Tibial artery (tissue), 4 donors: ENCODE measurements at regions not wholly inside any gene's neighbourhood (a gene's known extent, or its start where the extent isn't known, plus 50 kb on each side); places are given as distances from the start of the nearest gene placed in this dataset.

Source experiments
- DNase-seq, 2 donors: peaks; one replicate each; pipeline ENCODE4 v3.0.0-alpha.2; 2019
- H3K27ac ChIP-seq, 2 donors: fragments of 200-600 bp; sonication (generic) in 1 of 2; 1 replicate in 1 of 2; 2 replicates in 1 of 2; pipeline ENCODE4 v1.5.1; 2018 to 2019; ENCODE audit warnings: mild to moderate bottlenecking in 1 of 2
- H3K27me3 ChIP-seq, 2 donors: fragments of 200-600 bp; sonication (generic) in 1 of 2; one replicate each; pipeline versions ENCODE4 v1.5.1 to v1.6.0; 2016 to 2019
- H3K36me3 ChIP-seq, 3 donors: fragments of 200-600 bp; sonication (generic) in 2 of 3; one replicate each; pipeline ENCODE4 v1.5.1; 2016 to 2019; ENCODE audit warnings: mild to moderate bottlenecking in 2 of 3
- H3K4me1 ChIP-seq, 4 donors: fragments of 200-600 bp; sonication (generic) in 2 of 4; 1 replicate in 3 of 4; 2 replicates in 1 of 4; pipeline ENCODE4 v1.5.1; 2016 to 2019
- H3K4me3 ChIP-seq, 2 donors: fragments of 200-600 bp; sonication (generic) in 1 of 2; 1 replicate in 1 of 2; 2 replicates in 1 of 2; pipeline ENCODE4 v1.5.1; 2018 to 2019; ENCODE audit warnings: mild to moderate bottlenecking in 2 of 2
- H3K9me3 ChIP-seq, 3 donors: fragments of 200-600 bp; sonication (generic) in 1 of 3; one replicate each; pipeline ENCODE4 v1.5.1; 2016 to 2019
- intact Hi-C: fragments of 100-400 bp; cut with DNase I; formaldehyde crosslinking; loops from one replicate; pipeline ENCODE4 v1.15.0; 2023; ENCODE audit warnings: low total_unique reads
- TF ChIP-seq, protein P1 (sequence below), 2 experiments: fragments of 200-600 bp in 1 of 2; fragments of 450-650 bp in 1 of 2; IDR thresholded peaks; one replicate each; pipeline ENCODE4 v1.5.1; 2017 to 2019; ENCODE audit warnings: antibody characterized with exemption in 2 of 2, mild to moderate bottlenecking in 1 of 2, moderate library complexity in 1 of 2

DNA sequence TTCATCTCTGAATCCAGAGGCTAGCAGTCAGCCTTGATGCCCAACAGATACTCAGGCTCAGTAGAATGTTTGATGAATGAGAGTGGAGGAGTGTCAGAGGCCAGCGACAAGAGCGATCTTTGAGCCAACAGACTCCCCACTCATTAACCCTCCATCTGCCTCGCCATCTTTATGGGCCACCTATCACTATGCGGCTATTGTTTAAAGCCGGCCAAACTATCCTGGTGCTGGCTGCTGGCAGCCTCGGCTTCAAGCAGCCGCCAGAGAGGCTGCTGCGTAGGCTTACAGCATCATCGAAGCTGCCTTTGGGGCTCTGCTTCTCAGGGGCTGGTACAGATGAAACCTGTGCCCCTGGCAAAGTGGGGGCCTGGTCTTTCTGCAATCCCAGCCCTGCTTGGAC lies 525.6 kb downstream of the INSC start:
- H3K36me3 ChIP-seq, result no peaks in the 10 kb centered on the region
- H3K4me3 ChIP-seq, result no peak overlapping the region
- H3K27me3 ChIP-seq, result no peaks in the 10 kb centered on the region
- DNase-seq, result no peak
- TF ChIP-seq, protein P1, sequence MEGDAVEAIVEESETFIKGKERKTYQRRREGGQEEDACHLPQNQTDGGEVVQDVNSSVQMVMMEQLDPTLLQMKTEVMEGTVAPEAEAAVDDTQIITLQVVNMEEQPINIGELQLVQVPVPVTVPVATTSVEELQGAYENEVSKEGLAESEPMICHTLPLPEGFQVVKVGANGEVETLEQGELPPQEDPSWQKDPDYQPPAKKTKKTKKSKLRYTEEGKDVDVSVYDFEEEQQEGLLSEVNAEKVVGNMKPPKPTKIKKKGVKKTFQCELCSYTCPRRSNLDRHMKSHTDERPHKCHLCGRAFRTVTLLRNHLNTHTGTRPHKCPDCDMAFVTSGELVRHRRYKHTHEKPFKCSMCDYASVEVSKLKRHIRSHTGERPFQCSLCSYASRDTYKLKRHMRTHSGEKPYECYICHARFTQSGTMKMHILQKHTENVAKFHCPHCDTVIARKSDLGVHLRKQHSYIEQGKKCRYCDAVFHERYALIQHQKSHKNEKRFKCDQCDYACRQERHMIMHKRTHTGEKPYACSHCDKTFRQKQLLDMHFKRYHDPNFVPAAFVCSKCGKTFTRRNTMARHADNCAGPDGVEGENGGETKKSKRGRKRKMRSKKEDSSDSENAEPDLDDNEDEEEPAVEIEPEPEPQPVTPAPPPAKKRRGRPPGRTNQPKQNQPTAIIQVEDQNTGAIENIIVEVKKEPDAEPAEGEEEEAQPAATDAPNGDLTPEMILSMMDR (IDR thresholded peaks at IDR 0.05), result no peak
- H3K9me3 ChIP-seq, result no peaks in the 10 kb centered on the region
- no peak overlapping the region for H3K27ac ChIP-seq
- intact Hi-C loops, result no loop called here
- H3K4me1 ChIP-seq, result no peaks in the 10 kb centered on the region

DNA sequence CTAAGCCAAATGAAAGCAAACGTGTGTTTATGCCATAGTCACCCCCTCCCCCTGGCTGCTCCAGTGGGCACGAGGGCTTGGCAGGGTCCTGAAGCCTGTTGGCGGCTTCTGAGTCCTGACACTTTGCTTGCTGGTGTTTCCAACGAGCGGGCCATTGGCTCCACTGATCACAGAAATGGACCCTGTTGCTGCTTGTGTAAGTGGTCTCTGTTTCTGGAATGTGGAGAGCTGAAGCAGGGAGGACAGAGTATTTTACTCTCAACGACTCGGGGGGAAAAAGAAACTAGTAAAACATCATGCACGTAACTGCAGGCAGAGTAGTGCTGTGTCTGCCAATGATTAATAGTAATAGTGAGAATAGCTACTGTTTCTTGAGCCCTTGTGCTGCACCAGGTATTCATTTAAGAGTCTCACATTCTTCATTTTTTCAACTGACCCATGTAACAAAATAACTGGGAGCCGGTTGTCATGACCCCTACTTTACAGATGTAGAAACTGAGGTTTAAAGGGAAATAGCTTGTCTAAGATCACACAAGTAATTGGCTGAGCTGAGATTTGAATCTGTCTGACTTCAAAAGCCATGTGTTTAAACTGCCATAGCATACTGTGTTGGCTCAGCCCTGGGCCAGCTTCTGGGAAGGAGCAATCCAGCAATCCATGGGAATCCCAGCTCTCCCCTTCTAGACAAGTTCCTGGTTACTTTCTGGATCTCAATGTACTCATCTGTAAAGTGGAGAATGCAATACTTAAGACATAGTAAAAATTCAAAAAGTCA lies 526.7 kb downstream of the INSC start:
- intact Hi-C loops, result no loop called here
- H3K27ac ChIP-seq, result no peak overlapping the region
- no peak for DNase-seq
- no peaks in the 10 kb centered on the region for H3K36me3 ChIP-seq
- TF ChIP-seq, protein P1 (IDR thresholded peaks at IDR 0.05), result no peak
- no peaks in the 10 kb centered on the region for H3K27me3 ChIP-seq
- H3K4me3 ChIP-seq, result peak overlapping the region in 1 of 2 donors; percentile 9
- no peaks in the 10 kb centered on the region for H3K4me1 ChIP-seq
- H3K9me3 ChIP-seq, result no peaks in the 10 kb centered on the region

DNA sequence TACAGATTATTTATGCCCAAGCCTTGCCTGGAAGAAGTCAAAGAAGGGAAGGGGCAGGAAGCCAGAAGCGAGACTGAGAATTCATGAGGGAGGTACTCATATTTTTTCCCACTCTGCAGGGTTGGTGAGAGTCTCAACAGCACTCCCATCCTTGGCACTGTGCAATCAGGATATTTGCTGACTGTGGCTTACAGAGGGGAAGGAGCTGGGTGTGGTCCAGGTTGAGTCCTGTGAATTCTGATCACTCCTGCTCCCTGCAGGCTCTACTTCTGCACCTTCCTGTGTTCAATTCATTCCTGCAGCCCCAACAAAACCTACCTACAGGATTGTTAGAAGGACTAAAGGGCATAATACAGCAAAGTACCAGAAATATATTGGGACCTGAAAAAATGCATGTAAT lies 530.5 kb downstream of the INSC start:
- no peak for DNase-seq
- intact Hi-C loops, result no loop called here
- H3K9me3 ChIP-seq, result no peaks in the 10 kb centered on the region
- peaks cover 0 to 7% (median 2%) of the 10 kb centered on the region in 4 donors for H3K4me1 ChIP-seq
- no peaks in the 10 kb centered on the region for H3K36me3 ChIP-seq
- no peak overlapping the region for H3K27ac ChIP-seq
- TF ChIP-seq, protein P1 (IDR thresholded peaks at IDR 0.05), result no peak
- H3K27me3 ChIP-seq, result no peaks in the 10 kb centered on the region
- no peak overlapping the region for H3K4me3 ChIP-seq

DNA sequence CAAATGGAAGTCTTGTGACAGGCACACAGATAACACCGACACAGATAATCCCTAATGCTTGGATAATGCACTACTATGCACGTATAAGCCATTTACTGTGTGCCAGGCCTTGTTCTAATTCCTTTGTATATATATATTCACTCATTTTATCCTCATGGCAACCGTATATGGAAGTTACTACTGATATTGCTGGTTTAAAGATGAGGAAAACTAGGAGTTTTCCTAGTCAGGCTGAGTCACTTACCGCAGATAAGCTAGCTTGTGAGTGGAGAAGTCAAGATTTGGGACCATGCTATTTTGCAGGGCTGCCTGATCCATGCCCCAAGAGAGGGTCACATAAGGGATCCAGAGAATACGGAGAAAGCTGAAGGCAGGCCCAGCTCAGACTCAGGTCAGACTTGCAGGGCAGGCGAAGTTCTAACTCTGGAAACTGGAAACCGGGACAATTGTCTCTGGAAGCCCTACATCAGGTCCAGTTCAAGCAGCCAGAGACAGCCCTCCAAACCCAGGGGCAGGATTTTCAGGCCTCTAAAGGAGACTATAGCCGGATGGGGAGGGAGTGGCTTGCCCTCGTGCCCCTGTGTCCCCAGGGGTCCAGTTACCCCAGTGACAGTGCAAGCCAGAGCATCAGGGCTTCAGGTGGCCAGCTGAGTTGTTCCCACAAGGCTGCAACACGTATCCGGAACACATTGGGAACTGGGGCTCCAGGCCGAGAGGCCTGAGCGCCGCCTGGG lies 534.8 kb downstream of the INSC start:
- H3K9me3 ChIP-seq, result no peaks in the 10 kb centered on the region

DNA sequence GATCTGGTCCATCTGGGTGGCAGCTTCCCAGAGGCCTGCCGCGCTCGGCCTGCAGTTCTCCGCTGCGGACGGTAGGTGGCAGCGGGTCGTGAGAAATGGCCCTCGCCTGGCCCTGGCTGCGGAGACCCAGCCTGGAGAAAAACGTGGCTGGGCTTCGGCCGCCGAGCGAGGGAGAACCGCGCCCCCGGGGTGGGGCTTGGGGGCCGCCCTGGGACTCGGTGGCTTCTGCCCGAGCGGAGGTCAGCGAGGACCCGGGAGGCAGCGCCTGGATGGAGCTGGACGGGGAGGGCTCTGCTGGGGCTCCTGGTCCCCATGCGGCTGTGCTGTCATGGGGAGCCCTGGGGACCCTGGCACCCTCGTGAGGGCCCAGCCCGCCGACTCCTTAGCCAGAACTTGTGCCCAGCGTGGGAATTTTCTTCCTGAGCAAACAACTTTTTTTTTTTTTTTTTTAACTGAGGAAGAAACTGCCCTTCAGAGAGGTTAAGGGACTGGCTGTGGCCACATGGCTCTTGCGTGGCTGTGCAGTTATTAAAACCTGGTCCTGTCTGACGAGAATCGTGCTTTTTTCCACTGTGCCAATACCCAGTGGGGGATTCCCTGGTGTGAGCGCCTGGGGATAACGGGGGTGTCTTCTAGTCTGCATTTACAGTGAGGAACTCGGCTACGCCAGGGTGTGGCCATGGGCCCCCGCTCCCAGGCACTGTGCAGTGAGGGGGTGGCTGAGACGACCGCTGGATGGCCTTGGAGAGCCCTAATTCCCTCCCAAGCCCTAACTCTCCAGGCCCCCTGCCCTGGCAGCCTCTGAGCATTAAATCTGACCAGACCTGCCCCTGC lies 535.6 kb downstream of the INSC start:
- peaks cover 0 to 18% (median 13%) of the 10 kb centered on the region in 4 donors for H3K4me1 ChIP-seq
- intact Hi-C loops, result loop anchor here (2.0 kb wide), 1 partner anchor 956 kb away; no protein-coding TSS in a partner anchor
- no peaks in the 10 kb centered on the region for H3K27me3 ChIP-seq
- no peaks in the 10 kb centered on the region for H3K36me3 ChIP-seq
- TF ChIP-seq, protein P1 (IDR thresholded peaks at IDR 0.05), result peak; percentile 98 to 99
- peak overlapping the region; percentile 44 to 48 for H3K4me3 ChIP-seq
- H3K9me3 ChIP-seq, result no peaks in the 10 kb centered on the region
- peak; percentile 93 to 97 for DNase-seq
- H3K27ac ChIP-seq, result peak overlapping the region; percentile 77

More for the DNA sequence above, 534.8 kb downstream of the INSC start:
- Histone ChIP-seq H3K4me1 (peaks cover 0 to 18% (median 13%) of the 10 kb centered on the region in 4 donors), H3K27me3 (no peaks in the 10 kb centered on the region), H3K4me3 (no peak overlapping the region), H3K36me3 (no peaks in the 10 kb centered on the region), H3K27ac (peak overlapping the region; percentile 77)
- TF ChIP-seq, protein P1 (IDR thresholded peaks at IDR 0.05), result no peak
- DNase-seq, result no peak
- intact Hi-C loops, result loop anchor here (2.0 kb wide), 1 partner anchor 957 kb away; no protein-coding TSS in a partner anchor
